NCI-H774 (cell line): ENCODE measurements at regions not wholly inside any gene's neighbourhood (a gene's known extent, or its start where the extent isn't known, plus 50 kb on each side); places are given as distances from the start of the nearest gene placed in this dataset.

ENCODE experiments used
- DNase-seq: peaks from one replicate; lab custom pipeline; 2025; lab: John Stamatoyannopoulos, UW

- no peak for DNase-seq
Observed at GRCh38 chr2:16330571-16330970, 335.1 kb downstream of the CYRIA start.

GRCh38 chr2:16330012-16330411, 335.6 kb downstream of the CYRIA start:
- no peak for DNase-seq

- no peak for DNase-seq
Observed at GRCh38 chr2:16329421-16329820, 336.2 kb downstream of the CYRIA start.

GRCh38 chr2:16328521-16329190, 337.0 kb downstream of the CYRIA start:
- DNase-seq = no peak

DNA sequence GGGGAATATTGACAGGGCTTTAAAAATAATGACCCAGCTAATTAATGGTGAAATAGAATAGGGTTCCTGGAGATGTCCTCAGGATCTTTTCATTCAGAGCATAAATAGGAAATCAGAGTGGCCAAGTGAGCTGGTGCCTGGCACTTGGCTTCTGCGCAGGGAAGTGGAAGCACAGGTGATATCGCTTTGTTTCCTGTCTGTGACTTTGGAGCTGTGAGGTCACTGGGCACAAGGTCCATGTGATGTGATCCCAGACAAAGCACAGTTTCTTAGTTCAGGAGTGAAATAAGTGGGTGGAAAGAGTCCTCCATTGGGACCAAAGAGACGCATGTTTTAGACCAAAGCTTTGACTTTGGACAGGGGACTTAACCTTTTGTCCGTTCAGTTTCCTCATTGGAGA, 338.3 kb downstream of the CYRIA start:
- no peak for DNase-seq

GRCh38 chr2:16326711-16327300, 338.8 kb downstream of the CYRIA start:
- DNase-seq = no peak

DNA sequence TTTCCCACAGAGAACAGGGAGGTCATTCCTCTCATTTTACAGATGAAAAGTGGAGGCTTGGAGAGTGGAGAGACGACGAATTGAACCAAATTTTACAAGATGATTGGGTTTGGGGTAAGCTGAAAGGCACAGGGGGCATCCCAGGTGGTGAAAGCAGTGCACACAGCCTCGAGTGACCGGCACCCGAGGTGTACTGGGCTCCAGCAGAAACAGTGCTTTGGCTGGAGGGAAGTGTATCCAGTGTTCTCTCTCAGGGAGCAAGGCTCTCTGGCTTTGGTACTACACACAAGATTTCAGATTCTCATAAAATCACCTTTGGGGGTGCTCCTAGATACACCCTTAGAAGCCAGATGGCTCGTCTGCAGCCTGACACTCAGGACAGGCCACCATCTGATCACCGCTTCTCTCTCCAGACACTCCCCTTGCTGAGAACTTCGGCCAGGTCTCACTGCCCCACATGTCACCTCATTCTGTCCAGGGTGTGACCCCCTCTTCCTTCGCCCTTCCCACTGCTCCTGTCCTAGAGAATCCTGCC, 339.6 kb downstream of the CYRIA start:
- no peak for DNase-seq

DNA sequence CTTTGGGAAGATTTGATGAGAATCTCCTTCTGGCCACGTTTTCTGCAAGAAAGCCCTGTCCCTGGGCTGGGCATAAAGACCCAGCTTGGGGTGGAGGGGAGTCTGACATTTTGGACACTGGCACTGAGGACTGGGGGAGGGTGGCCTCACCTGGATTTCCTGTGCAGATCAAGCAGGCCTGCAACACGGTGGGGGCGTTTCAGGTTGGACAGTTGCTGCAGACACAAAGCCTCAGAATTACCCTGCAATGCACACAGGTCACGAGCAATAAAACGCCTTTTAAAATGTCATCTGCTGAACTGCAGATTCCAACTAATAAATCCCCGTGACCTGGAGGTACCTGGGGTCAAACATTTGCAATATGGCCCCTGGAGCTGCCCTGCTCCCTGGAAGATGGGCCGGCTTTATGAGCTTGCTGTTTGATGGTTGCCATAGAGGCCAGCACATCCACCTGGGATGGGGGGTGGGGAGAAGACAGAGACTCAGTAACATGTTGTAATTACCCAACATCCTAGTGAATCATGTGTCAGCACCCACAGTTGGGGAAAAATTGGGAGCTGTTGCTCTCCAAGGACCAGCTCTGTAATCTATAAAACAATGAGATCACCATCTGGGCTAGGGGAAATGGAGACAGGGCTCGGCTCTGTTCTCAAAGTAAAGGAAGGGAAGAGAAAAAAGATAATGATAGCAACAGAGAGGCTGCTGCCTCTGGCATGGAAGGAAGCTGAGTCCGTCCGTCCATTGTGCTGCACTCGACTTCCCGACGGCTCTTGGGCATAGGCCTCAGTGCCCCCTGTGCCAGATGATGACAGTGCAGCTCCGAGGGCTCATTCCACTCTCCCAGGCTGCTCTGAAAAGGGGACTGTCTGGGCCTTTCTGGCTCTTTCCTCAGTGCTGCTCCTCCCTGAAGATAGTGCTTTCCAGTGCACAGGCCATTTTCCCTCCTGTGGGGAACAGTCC, 340.3 kb downstream of the CYRIA start:
- DNase-seq = no peak

DNA sequence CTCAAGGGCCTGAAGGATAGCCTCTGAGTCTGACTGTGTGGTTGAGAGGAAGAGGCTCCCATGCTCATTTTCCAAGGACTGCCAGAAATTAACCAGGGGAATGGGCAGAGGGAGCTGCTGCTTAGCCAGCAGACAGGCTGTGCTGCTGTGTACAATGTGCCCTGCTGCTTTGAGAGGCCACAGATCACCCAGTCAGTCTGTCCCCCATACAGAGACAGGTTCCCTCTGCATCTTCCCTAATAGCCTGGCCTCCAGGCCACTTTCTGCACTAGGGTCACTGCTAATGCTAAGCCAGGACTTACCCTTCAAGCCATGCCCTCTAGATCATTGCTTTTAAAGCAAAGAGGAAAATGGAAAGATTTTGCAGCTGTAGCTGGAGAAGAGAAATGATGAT, 341.1 kb downstream of the CYRIA start:
- DNase-seq = no peak

- DNase-seq = no peak
Observed at GRCh38 chr2:16323551-16324543, 341.8 kb downstream of the CYRIA start.

DNA sequence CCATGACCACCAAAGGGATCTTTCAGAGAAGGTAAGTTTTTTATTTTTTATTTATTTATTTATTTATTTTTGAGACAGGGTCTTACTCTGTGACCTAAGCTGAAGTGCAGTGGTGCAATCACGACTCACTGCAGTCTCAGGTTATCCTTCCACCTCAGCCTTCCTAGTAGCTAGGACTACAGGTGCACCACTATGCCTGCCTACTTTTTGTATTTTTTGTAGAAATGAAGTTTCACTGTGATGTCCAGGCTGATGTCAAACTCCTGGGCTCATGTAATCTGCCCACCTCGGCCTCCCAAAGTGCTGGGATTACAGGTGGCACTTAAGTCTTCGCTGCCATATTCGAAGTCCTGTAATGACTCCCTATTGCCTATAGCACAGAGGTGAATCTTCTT, 342.5 kb downstream of the CYRIA start:
- no peak for DNase-seq

- DNase-seq = no peak
Observed at GRCh38 chr2:16322308-16323125, 343.1 kb downstream of the CYRIA start.

DNA sequence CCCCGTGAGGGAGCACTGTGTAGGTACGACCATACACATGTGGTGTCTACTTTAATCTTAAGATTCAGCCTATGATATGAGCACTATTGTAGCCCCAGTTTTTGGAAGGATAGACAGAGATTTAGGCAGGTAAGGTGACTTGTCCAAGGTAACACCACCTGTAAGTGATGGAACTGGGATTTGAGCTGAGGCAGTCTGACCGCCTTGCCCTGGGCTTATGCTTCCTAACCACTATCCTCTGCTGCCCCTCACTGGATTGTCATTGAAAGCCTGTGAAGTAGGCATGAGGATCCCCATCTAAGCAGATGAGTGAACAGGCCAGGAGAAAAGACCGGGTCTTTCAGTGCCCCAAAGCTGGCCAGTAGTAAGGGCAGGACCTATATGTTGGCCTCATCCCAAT, 343.8 kb downstream of the CYRIA start:
- DNase-seq = no peak

- DNase-seq = no peak
Observed at GRCh38 chr2:16321256-16321655, 344.4 kb downstream of the CYRIA start.

GRCh38 chr2:16320716-16321115, 344.9 kb downstream of the CYRIA start:
- DNase-seq = no peak

- no peak for DNase-seq
Observed at GRCh38 chr2:16319551-16320121, 346.0 kb downstream of the CYRIA start.

- no peak for DNase-seq
Observed at GRCh38 chr2:16318474-16319195, 347.0 kb downstream of the CYRIA start.

DNA sequence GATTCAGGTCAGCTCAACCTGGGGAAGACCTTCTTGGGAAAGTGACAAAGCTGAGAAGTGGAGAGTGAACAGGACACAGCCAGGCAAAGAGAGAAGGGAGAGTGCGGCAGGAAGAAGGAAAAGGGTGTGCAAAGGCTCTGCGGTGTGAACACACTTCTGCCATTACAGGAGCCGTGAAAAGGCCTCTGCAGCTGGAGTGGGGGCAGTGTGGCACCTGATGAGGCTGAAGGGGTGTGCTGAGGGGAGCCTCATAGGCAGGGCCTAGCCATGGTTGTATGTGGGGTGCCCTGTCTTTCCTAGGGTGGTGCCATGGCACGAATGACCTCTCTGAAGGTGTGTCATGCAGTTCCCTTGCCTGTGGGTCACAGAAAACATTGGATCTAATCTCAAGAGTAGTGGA, 347.6 kb downstream of the CYRIA start:
- DNase-seq = no peak

DNA sequence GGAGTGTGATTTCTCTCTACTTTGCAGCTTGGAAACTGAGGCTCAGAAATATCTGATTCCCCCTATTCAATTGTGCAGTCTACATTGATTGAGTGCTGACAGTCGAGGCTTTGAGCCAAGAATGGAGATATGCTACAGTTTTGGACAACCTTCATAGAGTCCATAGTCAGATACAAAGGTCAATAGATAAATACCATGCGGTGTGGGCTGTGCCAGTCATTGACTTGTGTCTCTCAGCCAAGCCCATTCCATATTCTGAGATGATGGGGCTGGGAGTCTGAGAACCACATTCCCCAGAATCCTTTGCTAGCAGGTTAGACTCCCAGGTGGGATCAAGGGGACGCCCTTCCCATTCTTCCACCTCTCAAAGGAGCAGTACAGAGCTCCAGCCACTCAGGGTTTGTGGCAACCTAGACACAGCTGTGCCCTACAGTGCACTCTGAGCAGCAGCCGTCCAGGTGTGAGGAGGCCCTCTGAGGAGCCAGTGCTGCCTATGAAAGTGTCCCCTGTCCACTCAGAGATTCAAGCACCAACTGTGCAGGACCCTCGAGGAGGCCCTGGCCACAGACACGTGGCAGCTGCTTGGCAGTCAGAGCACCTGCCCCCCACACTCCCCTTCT, 348.3 kb downstream of the CYRIA start:
- DNase-seq = no peak
